Keratinocyte (primary cell): ENCODE measurements at regions not wholly inside any gene's neighbourhood (a gene's known extent, or its start where the extent isn't known, plus 50 kb on each side); places are given as distances from the start of the nearest gene placed in this dataset.

Experiments used
- DNase-seq: peaks from one replicate; pipeline ENCODE4 v3.0.0-alpha.2; 2011; ENCODE audit warnings: low read depth, missing footprints, low spot score
- FAIRE-seq: peaks from 2 replicates; lab custom pipeline; 2011; peaks lifted over from hg19 to GRCh38; lab: Jason Lieb, UNC
- H2AFZ ChIP-seq: 2 replicates; pipeline ENCODE4 v1.6.0; 2012; ENCODE audit warnings: low read length, control low read depth, inconsistent platforms; ENCODE audit not compliant: control insufficient read depth
- H3K27ac ChIP-seq: 2 replicates; pipeline ENCODE4 v1.5.1; 2011; ENCODE audit warnings: low read length; ENCODE audit not compliant: control insufficient read depth, insufficient read depth
- H3K27me3 ChIP-seq: 3 replicates; pipeline ENCODE4 v1.6.0; 2011; ENCODE audit warnings: low read length; ENCODE audit not compliant: control insufficient read depth, insufficient read depth; ENCODE audit errors: extremely low read depth
- H3K36me3 ChIP-seq, 2 experiments: 2 replicates in 1 of 2; 3 replicates in 1 of 2; pipeline ENCODE4 v1.5.1; 2011; ENCODE audit warnings: low read length in 2 of 2, mild to moderate bottlenecking in 1 of 2; ENCODE audit not compliant: control insufficient read depth in 2 of 2, insufficient read depth in 2 of 2; ENCODE audit errors: extremely low read depth in 1 of 2
- H3K4me1 ChIP-seq: 3 replicates; pipeline ENCODE4 v1.5.1; 2011; ENCODE audit warnings: low read length; ENCODE audit not compliant: control insufficient read depth, insufficient read depth; ENCODE audit errors: extremely low read depth
- H3K4me2 ChIP-seq: 3 replicates; pipeline ENCODE4 v1.6.0; 2011; ENCODE audit warnings: low read depth, low read length; ENCODE audit not compliant: control insufficient read depth, insufficient read depth; ENCODE audit errors: extremely low read depth
- H3K4me3 ChIP-seq, 3 experiments: fragments of 200-600 bp in 1 of 3; sonication (generic) in 1 of 3; 2 replicates in 2 of 3; 3 replicates in 1 of 3; pipeline ENCODE4 v1.5.1; 2011 to 2016; ENCODE audit warnings: low read length in 3 of 3, mild to moderate bottlenecking in 3 of 3, control low read depth in 2 of 3, inconsistent platforms in 1 of 3, low read depth in 1 of 3, mixed read lengths in 1 of 3, mixed run types in 1 of 3, moderate library complexity in 1 of 3; ENCODE audit not compliant: control insufficient read depth in 2 of 3, insufficient read depth in 2 of 3; ENCODE audit errors: extremely low read depth in 1 of 3
- H3K79me2 ChIP-seq: 2 replicates; pipeline ENCODE4 v1.6.0; 2012; ENCODE audit warnings: low read length; ENCODE audit not compliant: control insufficient read depth, insufficient read depth
- H3K9ac ChIP-seq: 3 replicates; pipeline ENCODE4 v1.6.0; 2011; ENCODE audit warnings: low read length; ENCODE audit not compliant: control insufficient read depth, insufficient read depth; ENCODE audit errors: extremely low read depth
- H3K9me1 ChIP-seq: 3 replicates; pipeline ENCODE4 v1.6.0; 2011; ENCODE audit warnings: low read length; ENCODE audit not compliant: control insufficient read depth, insufficient read depth; ENCODE audit errors: extremely low read depth
- H3K9me3 ChIP-seq: 2 replicates; pipeline ENCODE4 v1.5.1; 2012; ENCODE audit warnings: low read depth, low read length; ENCODE audit not compliant: control insufficient read depth
- H4K20me1 ChIP-seq: 3 replicates; pipeline ENCODE4 v1.6.0; 2011; ENCODE audit warnings: low read length; ENCODE audit not compliant: control insufficient read depth, insufficient read depth; ENCODE audit errors: extremely low read depth
- EZH2 ChIP-seq: IDR thresholded peaks from one replicate; pipeline ENCODE4 v1.6.1; 2012; ENCODE audit warnings: inconsistent platforms, mild to moderate bottlenecking, low read length, moderate library complexity
- dilution Hi-C: fragments of 300-500 bp; cut with MboI; formaldehyde crosslinking; loops from one replicate; pipeline ENCODE4 v1.7.0; 2020; ENCODE audit warnings: low sequenced_read_pairs; ENCODE audit not compliant: extremely low pct_ligation_motif_present
- TF ChIP-seq, protein P1 (sequence below), 3 experiments: IDR thresholded peaks in 1 of 3; conservative IDR thresholded peaks in 1 of 3; optimal IDR thresholded peaks in 1 of 3; 2 replicates in 2 of 3; 3 replicates in 1 of 3; pipeline versions ENCODE3 to v1.5.1; 2011; ENCODE audit warnings: low read length in 3 of 3, mild to moderate bottlenecking in 3 of 3, moderate library complexity in 2 of 3, control low read depth in 1 of 3, inconsistent platforms in 1 of 3; ENCODE audit not compliant: insufficient read depth in 2 of 3; ENCODE audit errors: extremely low read depth in 1 of 3

DNA sequence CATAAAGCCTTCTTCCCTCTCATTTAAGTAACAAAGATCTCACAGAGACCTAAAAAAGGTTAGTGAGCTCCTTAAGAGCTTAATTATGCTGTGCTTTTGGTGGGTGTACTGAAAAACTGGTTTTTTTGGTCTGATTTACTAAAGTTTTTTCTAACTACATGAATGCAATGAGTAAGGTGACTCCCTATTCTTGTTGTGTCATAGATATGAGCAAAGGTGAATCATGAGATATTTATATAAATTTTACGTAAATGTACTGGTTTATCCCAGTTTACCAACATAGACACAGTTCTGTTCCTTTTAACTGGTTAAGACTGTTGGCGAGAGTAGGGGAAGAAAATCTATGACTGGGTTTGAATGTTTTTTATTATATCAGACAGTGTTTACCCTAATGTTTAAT, 250.5 kb downstream of the NR2F1-AS1 start:
- H3K27me3 ChIP-seq, result no peaks in the 10 kb centered on the region
- peak overlapping the region; percentile 36 for H3K27ac ChIP-seq
- no peak for FAIRE-seq
- dilution Hi-C loops, result no loop called here
- no peaks in the 10 kb centered on the region for H3K79me2 ChIP-seq
- H3K36me3 ChIP-seq, result no peaks in the 10 kb centered on the region
- TF ChIP-seq, protein P1, sequence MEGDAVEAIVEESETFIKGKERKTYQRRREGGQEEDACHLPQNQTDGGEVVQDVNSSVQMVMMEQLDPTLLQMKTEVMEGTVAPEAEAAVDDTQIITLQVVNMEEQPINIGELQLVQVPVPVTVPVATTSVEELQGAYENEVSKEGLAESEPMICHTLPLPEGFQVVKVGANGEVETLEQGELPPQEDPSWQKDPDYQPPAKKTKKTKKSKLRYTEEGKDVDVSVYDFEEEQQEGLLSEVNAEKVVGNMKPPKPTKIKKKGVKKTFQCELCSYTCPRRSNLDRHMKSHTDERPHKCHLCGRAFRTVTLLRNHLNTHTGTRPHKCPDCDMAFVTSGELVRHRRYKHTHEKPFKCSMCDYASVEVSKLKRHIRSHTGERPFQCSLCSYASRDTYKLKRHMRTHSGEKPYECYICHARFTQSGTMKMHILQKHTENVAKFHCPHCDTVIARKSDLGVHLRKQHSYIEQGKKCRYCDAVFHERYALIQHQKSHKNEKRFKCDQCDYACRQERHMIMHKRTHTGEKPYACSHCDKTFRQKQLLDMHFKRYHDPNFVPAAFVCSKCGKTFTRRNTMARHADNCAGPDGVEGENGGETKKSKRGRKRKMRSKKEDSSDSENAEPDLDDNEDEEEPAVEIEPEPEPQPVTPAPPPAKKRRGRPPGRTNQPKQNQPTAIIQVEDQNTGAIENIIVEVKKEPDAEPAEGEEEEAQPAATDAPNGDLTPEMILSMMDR (optimal IDR thresholded peaks at IDR 0.05 in 1 of 3, IDR thresholded peaks at IDR 0.05 in 1 of 3, conservative IDR thresholded peaks at IDR 0.05 in 1 of 3; ENCODE audit: extremely low read depth in 1 of 3, insufficient read depth in 2 of 3, low read length in 3 of 3), result no peak
- TF ChIP-seq EZH2, result no peak
- peak; percentile 25 for DNase-seq
- H3K4me1 ChIP-seq, result peaks cover 31% of the 10 kb centered on the region
- H4K20me1 ChIP-seq, result no peaks in the 10 kb centered on the region
- no peak overlapping the region for H3K9ac ChIP-seq
- H2AFZ ChIP-seq, result no peak overlapping the region
- H3K9me1 ChIP-seq, result no peaks in the 10 kb centered on the region
- H3K4me3 ChIP-seq, result no peak overlapping the region
- peak overlapping the region; percentile 25 for H3K4me2 ChIP-seq
- H3K9me3 ChIP-seq, result no peaks in the 10 kb centered on the region

DNA sequence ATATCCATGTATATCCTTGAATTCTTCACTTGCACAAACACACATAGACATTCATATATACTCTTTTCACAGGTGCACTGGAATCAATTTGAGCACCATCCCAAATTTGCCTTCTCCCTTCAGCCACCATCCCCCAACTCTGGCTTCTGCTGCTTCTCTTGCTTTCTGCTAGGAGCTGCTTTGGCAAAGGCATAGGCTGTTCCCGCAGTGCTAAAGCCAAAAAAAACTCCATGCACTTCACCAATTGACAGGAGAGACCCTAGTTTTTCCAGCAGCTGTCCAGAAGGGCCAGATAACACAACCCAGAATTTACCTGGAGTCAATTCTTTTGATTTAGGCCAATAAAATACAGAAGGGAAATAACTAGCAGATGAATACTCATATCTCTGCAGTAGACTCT, 251.3 kb downstream of the NR2F1-AS1 start:
- dilution Hi-C loops, result no loop called here
- FAIRE-seq (no peak), DNase-seq (no peak)
- H3K4me2 ChIP-seq, result no peak overlapping the region
- H3K4me3 ChIP-seq, result no peak overlapping the region
- no peak overlapping the region for H2AFZ ChIP-seq
- peaks cover 31% of the 10 kb centered on the region for H3K4me1 ChIP-seq
- no peaks in the 10 kb centered on the region for H3K9me1 ChIP-seq
- no peaks in the 10 kb centered on the region for H3K79me2 ChIP-seq
- TF ChIP-seq EZH2, result no peak
- TF ChIP-seq, protein P1 (optimal IDR thresholded peaks at IDR 0.05 in 1 of 3, IDR thresholded peaks at IDR 0.05 in 1 of 3, conservative IDR thresholded peaks at IDR 0.05 in 1 of 3; ENCODE audit: extremely low read depth in 1 of 3, insufficient read depth in 2 of 3, low read length in 3 of 3), result no peak
- no peaks in the 10 kb centered on the region for H4K20me1 ChIP-seq
- H3K9ac ChIP-seq, result no peak overlapping the region
- no peak overlapping the region for H3K27ac ChIP-seq
- H3K9me3 ChIP-seq, result no peaks in the 10 kb centered on the region
- no peaks in the 10 kb centered on the region for H3K27me3 ChIP-seq
- H3K36me3 ChIP-seq, result no peaks in the 10 kb centered on the region
